Lower leg skin (tissue), 4 donors: ENCODE measurements at regions not wholly inside any gene's neighbourhood (a gene's known extent, or its start where the extent isn't known, plus 50 kb on each side); places are given as distances from the start of the nearest gene placed in this dataset.

Source experiments
- DNase-seq, 2 donors: peaks; one replicate each; pipeline ENCODE4 v3.0.0-alpha.2; 2019; ENCODE audit warnings: low spot score in 2 of 2
- H3K4me3 ChIP-seq: fragments of 200-600 bp; sonication (generic); 2 replicates; pipeline ENCODE4 v1.5.1; 2017; ENCODE audit warnings: mild to moderate bottlenecking, low read depth; ENCODE audit not compliant: poor library complexity, severe bottlenecking
- POLR2A ChIP-seq, 2 donors: fragments of 450-650 bp; IDR thresholded peaks; one replicate each; pipeline ENCODE4 v1.6.1; 2016 to 2017; ENCODE audit warnings: antibody characterized with exemption in 2 of 2, mild to moderate bottlenecking in 1 of 2, moderate library complexity in 1 of 2
- WGBS, 2 donors: methylation state at CpG; one replicate each; pipeline ENCODE4 v1.1.5; 2018; 5-methylcytosine and 5-hydroxymethylcytosine counted together
- intact Hi-C: fragments of 100-400 bp; cut with DNase I; formaldehyde crosslinking; loops from one replicate; pipeline ENCODE4 v1.15.0; 2023; ENCODE audit warnings: low total_unique reads
- TF ChIP-seq, protein P1 (sequence below), 3 donors: fragments of 450-650 bp; IDR thresholded peaks; one replicate each; pipeline ENCODE4 v1.5.1; 2016; ENCODE audit warnings: antibody characterized with exemption in 3 of 3, mild to moderate bottlenecking in 3 of 3, moderate library complexity in 2 of 3

DNA sequence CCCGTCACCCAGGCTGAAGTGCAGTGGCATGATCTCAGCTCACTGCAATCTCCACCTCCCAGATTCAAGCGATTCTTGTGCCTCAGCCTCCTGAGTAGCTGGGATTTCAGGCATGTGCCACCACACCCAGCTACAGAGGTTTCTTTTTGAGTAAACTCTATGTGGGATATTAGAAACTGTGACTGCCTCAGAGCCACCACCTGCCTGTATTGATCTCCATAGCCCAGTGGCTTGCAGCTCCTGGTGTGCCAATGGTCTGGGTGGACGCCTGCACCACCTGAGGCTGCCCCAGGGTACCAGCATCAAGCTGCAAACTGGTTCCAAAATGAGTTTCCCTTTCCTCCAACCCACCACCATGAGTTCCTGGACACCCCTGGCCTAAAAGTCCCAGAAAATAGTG is 89.7 kb upstream of the SLC44A3 start:
- DNase-seq, result no peak
- WGBS, 2 donors, result 65 to 86% methylated on average over 3 of the region's 3 CpGs
- H3K4me3 ChIP-seq, result no peak overlapping the region
- intact Hi-C loops, result no loop called here
- no peak for TF ChIP-seq POLR2A (IDR thresholded peaks at IDR 0.05)
- TF ChIP-seq, protein P1, sequence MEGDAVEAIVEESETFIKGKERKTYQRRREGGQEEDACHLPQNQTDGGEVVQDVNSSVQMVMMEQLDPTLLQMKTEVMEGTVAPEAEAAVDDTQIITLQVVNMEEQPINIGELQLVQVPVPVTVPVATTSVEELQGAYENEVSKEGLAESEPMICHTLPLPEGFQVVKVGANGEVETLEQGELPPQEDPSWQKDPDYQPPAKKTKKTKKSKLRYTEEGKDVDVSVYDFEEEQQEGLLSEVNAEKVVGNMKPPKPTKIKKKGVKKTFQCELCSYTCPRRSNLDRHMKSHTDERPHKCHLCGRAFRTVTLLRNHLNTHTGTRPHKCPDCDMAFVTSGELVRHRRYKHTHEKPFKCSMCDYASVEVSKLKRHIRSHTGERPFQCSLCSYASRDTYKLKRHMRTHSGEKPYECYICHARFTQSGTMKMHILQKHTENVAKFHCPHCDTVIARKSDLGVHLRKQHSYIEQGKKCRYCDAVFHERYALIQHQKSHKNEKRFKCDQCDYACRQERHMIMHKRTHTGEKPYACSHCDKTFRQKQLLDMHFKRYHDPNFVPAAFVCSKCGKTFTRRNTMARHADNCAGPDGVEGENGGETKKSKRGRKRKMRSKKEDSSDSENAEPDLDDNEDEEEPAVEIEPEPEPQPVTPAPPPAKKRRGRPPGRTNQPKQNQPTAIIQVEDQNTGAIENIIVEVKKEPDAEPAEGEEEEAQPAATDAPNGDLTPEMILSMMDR (IDR thresholded peaks at IDR 0.05), result no peak

DNA sequence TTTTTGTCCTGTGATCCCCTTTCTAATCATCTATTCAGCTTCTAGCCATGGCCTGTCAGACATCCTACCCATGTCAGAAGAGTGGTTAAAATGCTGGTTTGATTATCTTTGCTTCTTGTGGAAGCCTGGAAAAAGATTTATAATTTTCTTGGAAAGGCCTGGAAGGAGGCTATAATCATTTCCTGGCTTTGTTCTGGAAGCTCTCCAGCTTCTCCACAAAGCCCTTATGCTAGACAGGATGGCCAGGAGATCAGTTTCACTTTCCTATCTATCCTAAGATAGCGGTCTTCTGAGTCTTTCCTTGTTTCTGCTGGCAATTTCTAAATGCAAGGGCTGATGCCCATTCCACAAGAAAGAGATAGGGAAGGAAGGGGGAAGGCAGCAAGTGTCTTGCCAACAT is 90.9 kb upstream of the SLC44A3 start:
- no peak for DNase-seq
- no peak for TF ChIP-seq POLR2A (IDR thresholded peaks at IDR 0.05)
- TF ChIP-seq, protein P1 (IDR thresholded peaks at IDR 0.05), result no peak
- 35 to 48% methylated on average over 1 of the region's 1 CpG for WGBS, 2 donors
- intact Hi-C loops, result no loop called here
- no peak overlapping the region for H3K4me3 ChIP-seq

DNA sequence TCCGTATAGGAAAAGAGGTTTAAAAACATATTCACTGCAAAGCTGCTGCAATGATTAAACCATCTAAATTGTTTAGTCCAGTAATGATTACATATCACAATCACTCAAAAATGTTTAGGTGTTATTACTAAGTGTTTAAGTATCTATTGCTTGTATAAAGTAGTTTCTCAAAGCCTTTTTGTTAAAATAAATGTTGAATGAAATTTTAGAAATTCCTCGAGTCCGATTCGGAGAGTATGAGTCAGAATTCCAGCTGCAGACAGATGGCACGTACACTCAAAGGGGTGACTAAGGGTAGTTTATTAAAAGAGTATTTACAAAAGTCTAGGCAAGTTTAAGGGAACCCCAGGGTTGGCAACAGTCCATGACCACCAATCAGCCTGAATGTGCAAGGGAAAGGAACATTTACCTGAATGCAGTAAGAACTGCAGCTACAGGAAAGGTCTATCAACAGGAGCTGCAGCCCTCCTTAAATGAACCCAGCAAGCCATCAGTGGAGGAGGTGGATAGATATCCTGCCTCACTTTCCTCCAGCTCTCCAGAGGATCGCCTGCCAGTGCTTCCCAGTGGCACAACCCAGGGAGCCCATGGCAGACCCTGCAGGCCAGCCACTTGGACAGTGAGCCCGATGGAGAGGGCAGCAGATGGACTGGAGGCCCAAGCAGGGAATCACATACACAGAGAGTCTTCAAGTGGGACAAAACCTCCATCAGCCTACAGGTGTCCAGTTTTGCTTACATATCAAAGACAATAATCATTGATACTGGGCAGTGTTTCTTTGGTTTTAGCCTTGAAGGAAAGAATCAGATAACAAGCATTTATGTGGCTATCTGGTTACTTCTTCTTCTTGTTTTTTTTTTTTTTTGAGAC is 92.1 kb upstream of the SLC44A3 start:
- TF ChIP-seq, protein P1 (IDR thresholded peaks at IDR 0.05), result no peak
- no peak for TF ChIP-seq POLR2A (IDR thresholded peaks at IDR 0.05)
- intact Hi-C loops, result no loop called here
- H3K4me3 ChIP-seq, result no peak overlapping the region
- no peak for DNase-seq
- 32 to 35% methylated on average over 7 of the region's 7 CpGs for WGBS, 2 donors

DNA sequence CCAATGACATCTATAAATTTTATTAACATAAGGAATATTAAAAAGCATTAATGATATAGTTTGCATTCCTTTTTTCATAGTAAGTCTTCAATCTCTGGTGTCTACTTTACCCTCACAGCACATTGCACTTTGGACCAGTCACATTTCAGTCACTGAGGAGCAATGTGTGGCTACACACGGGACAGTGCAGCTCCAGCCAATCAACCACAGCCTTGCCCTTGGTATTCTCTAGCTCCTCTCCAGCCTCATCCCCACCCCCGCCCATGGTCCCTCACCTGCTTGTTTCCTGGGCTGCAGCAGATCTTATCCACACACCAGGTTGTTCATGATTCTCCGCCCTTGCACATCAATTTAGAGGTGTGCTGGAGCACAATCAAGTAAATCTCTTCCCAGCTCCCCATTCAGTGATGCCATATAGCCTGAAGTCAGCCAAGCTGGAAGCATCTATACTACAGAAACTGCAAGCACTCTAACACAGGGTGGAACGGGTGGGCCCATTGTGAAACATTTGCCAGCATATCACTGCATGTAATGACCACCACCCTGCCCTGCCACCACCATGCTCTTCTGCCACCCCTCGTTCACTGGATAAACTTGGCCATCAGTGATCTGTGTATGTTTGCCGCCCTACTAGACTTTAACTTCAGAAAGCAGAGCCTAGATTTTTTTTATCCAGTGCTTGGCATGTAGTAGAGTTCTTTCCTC is 93.0 kb upstream of the SLC44A3 start:
- no peak for TF ChIP-seq POLR2A (IDR thresholded peaks at IDR 0.05)
- TF ChIP-seq, protein P1 (IDR thresholded peaks at IDR 0.05), result no peak
- no peak for DNase-seq
- no peak overlapping the region for H3K4me3 ChIP-seq
- intact Hi-C loops, result no loop called here
- WGBS, 2 donors, result 57 to 76% methylated on average over 6 of the region's 6 CpGs

DNA sequence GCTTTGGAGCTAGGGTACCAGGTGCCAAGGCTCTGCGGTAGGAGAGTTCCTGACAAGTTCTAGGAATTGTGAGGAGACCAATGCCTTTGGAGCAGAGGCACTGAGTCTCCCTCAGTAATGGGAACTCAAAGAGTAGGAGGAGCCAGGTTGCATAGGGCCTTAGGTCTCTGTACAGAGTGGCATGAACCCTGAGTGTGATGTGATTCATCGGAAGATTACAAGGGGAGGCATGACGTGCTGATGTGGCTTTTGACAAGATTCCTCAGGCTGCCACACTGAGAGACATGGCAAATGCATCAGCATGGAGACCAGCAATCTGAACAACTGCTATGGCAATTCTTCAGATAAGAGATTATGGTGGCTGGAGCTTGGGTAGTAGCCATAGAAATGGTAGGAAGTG is 94.6 kb upstream of the SLC44A3 start:
- TF ChIP-seq POLR2A (IDR thresholded peaks at IDR 0.05), result no peak
- TF ChIP-seq, protein P1 (IDR thresholded peaks at IDR 0.05), result no peak
- H3K4me3 ChIP-seq, result no peak overlapping the region
- WGBS, 2 donors, result 92 to 97% methylated on average over 3 of the region's 3 CpGs
- DNase-seq, result no peak
- intact Hi-C loops, result no loop called here
